K562 (cell line): ENCODE measurements at regions not wholly inside any gene's neighbourhood (a gene's known extent, or its start where the extent isn't known, plus 50 kb on each side); places are given as distances from the start of the nearest gene placed in this dataset.
A peak's percentile ranks its signal among the peaks of the same experiment; 100 is the strongest.

Experiments
- AFF4 ChIP-seq: sonication (generic); formaldehyde crosslinking; IDR thresholded peaks from 2 replicates; pipeline ENCODE4 v1.8.0; 2023; ENCODE audit warnings: mild to moderate bottlenecking, missing genetic modification reagents
- CC2D1A ChIP-seq: fragments of 450-650 bp; IDR thresholded peaks from 2 replicates; pipeline ENCODE4 v1.6.1; 2017; ENCODE audit warnings: mild to moderate bottlenecking
- EHMT2 ChIP-seq: fragments of 450-650 bp; IDR thresholded peaks from 2 replicates; pipeline ENCODE4 v1.6.1; 2018; ENCODE audit warnings: antibody characterized with exemption
- HDAC6 ChIP-seq: IDR thresholded peaks from 2 replicates; pipeline ENCODE4 v1.6.1; 2012; ENCODE audit warnings: low read depth, mild to moderate bottlenecking, control low read depth, inconsistent platforms, low read length, moderate library complexity
- HMG20B ChIP-seq: fragments of 250-450 bp; sonication (Bioruptor Pico); IDR thresholded peaks from 2 replicates; pipeline ENCODE4 v1.5.0; 2021; ENCODE audit warnings: mild to moderate bottlenecking
- IRF1 ChIP-seq: sonication (generic); formaldehyde crosslinking; IDR thresholded peaks from 2 replicates; pipeline ENCODE4 v1.8.0; 2022; ENCODE audit warnings: missing genetic modification reagents, mild to moderate bottlenecking, borderline replicate concordance
- MECOM ChIP-seq: fragments of 250-450 bp; sonication (Bioruptor Pico); IDR thresholded peaks from 2 replicates; pipeline ENCODE4 v1.8.0; 2022; ENCODE audit warnings: inconsistent platforms
- PPARD ChIP-seq: fragments of 250-450 bp; sonication (Bioruptor Pico); IDR thresholded peaks from 2 replicates; pipeline ENCODE4 v1.8.0; 2022; ENCODE audit warnings: inconsistent platforms, mild to moderate bottlenecking, moderate library complexity
- PRPF4 ChIP-seq: fragments of 200-400 bp; formaldehyde crosslinking; IDR thresholded peaks from one replicate; pipeline ENCODE4 v1.6.1; 2017; ENCODE audit warnings: low read length, low read depth, mild to moderate bottlenecking; ENCODE audit not compliant: insufficient read depth, poor library complexity, severe bottlenecking
- SREBF2 ChIP-seq: sonication (generic); formaldehyde crosslinking; IDR thresholded peaks from 2 replicates; pipeline ENCODE4 v1.4.0; 2020; ENCODE audit warnings: mild to moderate bottlenecking, missing genetic modification reagents
- SUPT5H ChIP-seq: fragments of 450-650 bp; IDR thresholded peaks from 2 replicates; pipeline ENCODE4 v1.6.1; 2016
- ZFP91 ChIP-seq: sonication (generic); formaldehyde crosslinking; IDR thresholded peaks from 2 replicates; pipeline ENCODE4 v1.8.0; 2022; ENCODE audit warnings: mild to moderate bottlenecking, missing genetic modification reagents
- ZNF12 ChIP-seq: sonication (generic); formaldehyde crosslinking; IDR thresholded peaks from 2 replicates; pipeline ENCODE4 v1.4.0; 2020; ENCODE audit warnings: mild to moderate bottlenecking, missing genetic modification reagents
- ZNF274 ChIP-seq: IDR thresholded peaks from 2 replicates; pipeline ENCODE4 v1.6.1; 2011; ENCODE audit warnings: low read depth, mild to moderate bottlenecking, low read length, moderate library complexity, borderline replicate concordance
- TF ChIP-seq, protein P1 (sequence below): IDR thresholded peaks from 3 replicates; pipeline ENCODE4 v1.6.1; 2011; ENCODE audit warnings: borderline replicate concordance, mild to moderate bottlenecking, moderate library complexity; ENCODE audit not compliant: insufficient read length; ENCODE audit errors: extremely low read depth
- TF ChIP-seq, protein P2 (sequence below): fragments of 450-650 bp; formaldehyde crosslinking; IDR thresholded peaks from 2 replicates; pipeline ENCODE4 v1.4.0; 2022; ENCODE audit warnings: missing genetic modification characterization
- TF ChIP-seq, protein P3 (sequence below): fragments of 450-650 bp; IDR thresholded peaks from 2 replicates; pipeline ENCODE4 v1.6.1; 2016; ENCODE audit warnings: missing biosample characterization, missing genetic modification characterization

DNA sequence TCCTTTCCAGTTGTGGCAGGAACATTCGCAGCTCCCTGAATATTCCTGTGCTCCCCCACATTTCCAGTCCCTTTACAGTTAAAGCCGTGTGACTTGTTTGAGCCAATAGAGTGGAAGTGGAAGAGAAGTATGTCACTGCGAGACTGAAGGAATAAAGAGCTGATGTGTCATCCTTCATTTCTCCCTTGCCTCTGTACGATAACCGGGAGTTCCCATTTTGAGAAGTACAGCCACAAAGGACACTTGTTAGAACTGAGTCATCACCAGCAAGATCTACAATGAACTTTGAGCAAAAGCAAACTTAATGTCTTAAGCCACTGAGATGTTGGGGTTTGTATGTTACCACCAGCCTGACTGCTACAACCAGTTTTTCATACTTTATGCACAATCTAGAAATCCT, 92.3 kb downstream of the SPRY1 start (continued):
- TF ChIP-seq AFF4 (CRISPR knock-in tag) (no peak), SREBF2 (no peak), ZFP91 (CRISPR knock-in tag) (no peak), PPARD (no peak), CC2D1A (no peak), ZNF12 (CRISPR knock-in tag) (no peak), ZNF274 (no peak), SUPT5H (no peak), MECOM (CRISPR knock-in tag) (no peak), HDAC6 (no peak), HMG20B (no peak), IRF1 (no peak), PRPF4 (no peak), EHMT2 (peak; percentile 77; the same call in 1 of the 2 replicates)
- TF ChIP-seq, protein P1, sequence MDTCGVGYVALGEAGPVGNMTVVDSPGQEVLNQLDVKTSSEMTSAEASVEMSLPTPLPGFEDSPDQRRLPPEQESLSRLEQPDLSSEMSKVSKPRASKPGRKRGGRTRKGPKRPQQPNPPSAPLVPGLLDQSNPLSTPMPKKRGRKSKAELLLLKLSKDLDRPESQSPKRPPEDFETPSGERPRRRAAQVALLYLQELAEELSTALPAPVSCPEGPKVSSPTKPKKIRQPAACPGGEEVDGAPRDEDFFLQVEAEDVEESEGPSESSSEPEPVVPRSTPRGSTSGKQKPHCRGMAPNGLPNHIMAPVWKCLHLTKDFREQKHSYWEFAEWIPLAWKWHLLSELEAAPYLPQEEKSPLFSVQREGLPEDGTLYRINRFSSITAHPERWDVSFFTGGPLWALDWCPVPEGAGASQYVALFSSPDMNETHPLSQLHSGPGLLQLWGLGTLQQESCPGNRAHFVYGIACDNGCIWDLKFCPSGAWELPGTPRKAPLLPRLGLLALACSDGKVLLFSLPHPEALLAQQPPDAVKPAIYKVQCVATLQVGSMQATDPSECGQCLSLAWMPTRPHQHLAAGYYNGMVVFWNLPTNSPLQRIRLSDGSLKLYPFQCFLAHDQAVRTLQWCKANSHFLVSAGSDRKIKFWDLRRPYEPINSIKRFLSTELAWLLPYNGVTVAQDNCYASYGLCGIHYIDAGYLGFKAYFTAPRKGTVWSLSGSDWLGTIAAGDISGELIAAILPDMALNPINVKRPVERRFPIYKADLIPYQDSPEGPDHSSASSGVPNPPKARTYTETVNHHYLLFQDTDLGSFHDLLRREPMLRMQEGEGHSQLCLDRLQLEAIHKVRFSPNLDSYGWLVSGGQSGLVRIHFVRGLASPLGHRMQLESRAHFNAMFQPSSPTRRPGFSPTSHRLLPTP = no peak
- TF ChIP-seq, protein P2, sequence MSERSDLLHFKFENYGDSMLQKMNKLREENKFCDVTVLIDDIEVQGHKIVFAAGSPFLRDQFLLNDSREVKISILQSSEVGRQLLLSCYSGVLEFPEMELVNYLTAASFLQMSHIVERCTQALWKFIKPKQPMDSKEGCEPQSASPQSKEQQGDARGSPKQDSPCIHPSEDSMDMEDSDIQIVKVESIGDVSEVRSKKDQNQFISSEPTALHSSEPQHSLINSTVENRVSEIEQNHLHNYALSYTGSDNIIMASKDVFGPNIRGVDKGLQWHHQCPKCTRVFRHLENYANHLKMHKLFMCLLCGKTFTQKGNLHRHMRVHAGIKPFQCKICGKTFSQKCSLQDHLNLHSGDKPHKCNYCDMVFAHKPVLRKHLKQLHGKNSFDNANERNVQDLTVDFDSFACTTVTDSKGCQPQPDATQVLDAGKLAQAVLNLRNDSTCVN = no peak
- TF ChIP-seq, protein P3, sequence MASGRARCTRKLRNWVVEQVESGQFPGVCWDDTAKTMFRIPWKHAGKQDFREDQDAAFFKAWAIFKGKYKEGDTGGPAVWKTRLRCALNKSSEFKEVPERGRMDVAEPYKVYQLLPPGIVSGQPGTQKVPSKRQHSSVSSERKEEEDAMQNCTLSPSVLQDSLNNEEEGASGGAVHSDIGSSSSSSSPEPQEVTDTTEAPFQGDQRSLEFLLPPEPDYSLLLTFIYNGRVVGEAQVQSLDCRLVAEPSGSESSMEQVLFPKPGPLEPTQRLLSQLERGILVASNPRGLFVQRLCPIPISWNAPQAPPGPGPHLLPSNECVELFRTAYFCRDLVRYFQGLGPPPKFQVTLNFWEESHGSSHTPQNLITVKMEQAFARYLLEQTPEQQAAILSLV = no peak
